OCI-LY1 (cell line): ENCODE measurements at regions not wholly inside any gene's neighbourhood (a gene's known extent, or its start where the extent isn't known, plus 50 kb on each side); places are given as distances from the start of the nearest gene placed in this dataset.
"Not testable (repeated sequence)": the region's sequence is repeated elsewhere in the genome, so short reads cannot be mapped to it uniquely, and the experiment has no call there.

ENCODE experiments used
- H2AFZ ChIP-seq: fragments of 200-600 bp; sonication (generic), shearing (Covaris generic); 2 replicates; pipeline ENCODE4 v1.6.0; 2014; ENCODE audit warnings: antibody characterized with exemption, mild to moderate bottlenecking, low read length
- H3F3A ChIP-seq: fragments of 200-600 bp; sonication (generic), shearing (Covaris generic); 2 replicates; pipeline ENCODE4 v1.6.0; 2014; ENCODE audit warnings: mild to moderate bottlenecking, antibody characterized with exemption, low read length, moderate library complexity; ENCODE audit not compliant: insufficient read depth
- H3K27ac ChIP-seq: fragments of 200-600 bp; sonication (generic); 2 replicates; pipeline ENCODE4 v1.5.1; 2014; ENCODE audit warnings: low read length, mixed run types, mild to moderate bottlenecking, low read depth; ENCODE audit not compliant: poor library complexity, severe bottlenecking
- H3K27me3 ChIP-seq: fragments of 200-600 bp; sonication (generic); 2 replicates; pipeline ENCODE4 v1.6.0; 2014; ENCODE audit warnings: antibody characterized with exemption, mild to moderate bottlenecking, low read length, moderate library complexity; ENCODE audit not compliant: insufficient read depth
- H3K36me3 ChIP-seq: fragments of 200-600 bp; sonication (generic); 2 replicates; pipeline ENCODE4 v1.6.1; 2014; ENCODE audit warnings: mild to moderate bottlenecking, antibody characterized with exemption, low read length, moderate library complexity, mixed read lengths; ENCODE audit not compliant: insufficient read depth
- H3K4me1 ChIP-seq: fragments of 200-600 bp; sonication (generic); 2 replicates; pipeline ENCODE4 v1.5.1; 2014; ENCODE audit warnings: mild to moderate bottlenecking, low read length, moderate library complexity; ENCODE audit not compliant: insufficient read depth, severe bottlenecking
- H3K4me2 ChIP-seq: fragments of 200-600 bp; sonication (generic), shearing (Covaris generic); 2 replicates; pipeline ENCODE4 v1.6.1; 2014; ENCODE audit warnings: low read length
- H3K4me3 ChIP-seq: fragments of 200-600 bp; sonication (generic); 2 replicates; pipeline ENCODE4 v1.5.1; 2014; ENCODE audit warnings: low read length, low read depth, mild to moderate bottlenecking, mixed read lengths; ENCODE audit not compliant: poor library complexity, severe bottlenecking
- H3K79me2 ChIP-seq: fragments of 200-600 bp; shearing (Covaris generic); 2 replicates; pipeline ENCODE4 v1.6.1; 2016; ENCODE audit warnings: mixed run types, low read length, mixed read lengths; ENCODE audit not compliant: insufficient read depth
- H3K9ac ChIP-seq: fragments of 200-600 bp; sonication (generic), shearing (Covaris generic); 2 replicates; pipeline ENCODE4 v1.6.1; 2014; ENCODE audit warnings: mild to moderate bottlenecking, low read length, mixed read lengths
- H3K9me2 ChIP-seq: fragments of 200-600 bp; sonication (generic), shearing (Covaris generic); 2 replicates; pipeline ENCODE4 v1.6.1; 2014; ENCODE audit warnings: low read depth, mild to moderate bottlenecking, low read length, mixed read lengths
- H3K9me3 ChIP-seq: fragments of 200-600 bp; shearing (Covaris generic); 2 replicates; pipeline ENCODE4 v1.6.1; 2014; ENCODE audit warnings: low read length, mixed read lengths
- H4K20me1 ChIP-seq: fragments of 200-600 bp; sonication (generic), shearing (Covaris generic); 2 replicates; pipeline ENCODE4 v1.6.0; 2016; ENCODE audit warnings: mild to moderate bottlenecking, low read length; ENCODE audit not compliant: insufficient read depth
- EZH2 ChIP-seq: fragments of 200-600 bp; sonication (generic), shearing (Covaris generic); IDR thresholded peaks from 2 replicates; pipeline ENCODE4 v1.8.0; 2017; ENCODE audit warnings: borderline replicate concordance, mixed run types, mild to moderate bottlenecking, antibody characterized with exemption, low read length, moderate library complexity, mixed read lengths
- TF ChIP-seq, protein P1 (sequence below): fragments of 200-600 bp; sonication (generic), shearing (Covaris generic); IDR thresholded peaks from 2 replicates; pipeline ENCODE4 v1.5.1; 2017; ENCODE audit warnings: mild to moderate bottlenecking, antibody characterized with exemption, low read length, moderate library complexity, mixed read lengths

DNA sequence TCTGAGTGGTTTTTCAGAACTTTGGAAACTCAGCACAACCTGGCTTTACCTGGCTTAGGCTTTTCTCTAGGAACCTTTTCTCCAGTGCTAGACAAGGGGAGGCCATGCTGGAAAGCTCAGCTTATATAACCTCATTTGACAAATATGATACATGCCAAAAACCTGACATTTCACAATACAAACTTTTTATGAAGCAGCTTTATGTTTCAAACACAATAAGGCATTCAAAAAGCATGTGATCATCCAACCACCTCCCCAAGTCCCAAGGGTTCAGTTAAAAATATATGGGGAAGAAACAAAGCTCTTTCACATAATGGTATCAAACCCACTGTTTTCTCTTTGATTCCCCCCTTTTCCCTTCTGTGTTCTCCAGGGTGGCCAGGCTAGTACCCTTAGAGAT is 63.7 kb downstream of the ZC3H11B start:
- Histone ChIP-seq H3K9me3 (no peaks in the 10 kb centered on the region), H3K27ac (no peak overlapping the region), H3K79me2 (no peaks in the 10 kb centered on the region), H3F3A (no peaks in the 10 kb centered on the region), H3K27me3 (no peaks in the 10 kb centered on the region), H3K4me2 (no peak overlapping the region), H4K20me1 (no peaks in the 10 kb centered on the region), H3K4me1 (no peaks in the 10 kb centered on the region), H2AFZ (no peak overlapping the region), H3K9me2 (no peaks in the 10 kb centered on the region), H3K9ac (no peak overlapping the region), H3K4me3 (no peak overlapping the region), H3K36me3 (no peaks in the 10 kb centered on the region)
- no peak for TF ChIP-seq EZH2
- TF ChIP-seq, protein P1, sequence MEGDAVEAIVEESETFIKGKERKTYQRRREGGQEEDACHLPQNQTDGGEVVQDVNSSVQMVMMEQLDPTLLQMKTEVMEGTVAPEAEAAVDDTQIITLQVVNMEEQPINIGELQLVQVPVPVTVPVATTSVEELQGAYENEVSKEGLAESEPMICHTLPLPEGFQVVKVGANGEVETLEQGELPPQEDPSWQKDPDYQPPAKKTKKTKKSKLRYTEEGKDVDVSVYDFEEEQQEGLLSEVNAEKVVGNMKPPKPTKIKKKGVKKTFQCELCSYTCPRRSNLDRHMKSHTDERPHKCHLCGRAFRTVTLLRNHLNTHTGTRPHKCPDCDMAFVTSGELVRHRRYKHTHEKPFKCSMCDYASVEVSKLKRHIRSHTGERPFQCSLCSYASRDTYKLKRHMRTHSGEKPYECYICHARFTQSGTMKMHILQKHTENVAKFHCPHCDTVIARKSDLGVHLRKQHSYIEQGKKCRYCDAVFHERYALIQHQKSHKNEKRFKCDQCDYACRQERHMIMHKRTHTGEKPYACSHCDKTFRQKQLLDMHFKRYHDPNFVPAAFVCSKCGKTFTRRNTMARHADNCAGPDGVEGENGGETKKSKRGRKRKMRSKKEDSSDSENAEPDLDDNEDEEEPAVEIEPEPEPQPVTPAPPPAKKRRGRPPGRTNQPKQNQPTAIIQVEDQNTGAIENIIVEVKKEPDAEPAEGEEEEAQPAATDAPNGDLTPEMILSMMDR, result no peak

DNA sequence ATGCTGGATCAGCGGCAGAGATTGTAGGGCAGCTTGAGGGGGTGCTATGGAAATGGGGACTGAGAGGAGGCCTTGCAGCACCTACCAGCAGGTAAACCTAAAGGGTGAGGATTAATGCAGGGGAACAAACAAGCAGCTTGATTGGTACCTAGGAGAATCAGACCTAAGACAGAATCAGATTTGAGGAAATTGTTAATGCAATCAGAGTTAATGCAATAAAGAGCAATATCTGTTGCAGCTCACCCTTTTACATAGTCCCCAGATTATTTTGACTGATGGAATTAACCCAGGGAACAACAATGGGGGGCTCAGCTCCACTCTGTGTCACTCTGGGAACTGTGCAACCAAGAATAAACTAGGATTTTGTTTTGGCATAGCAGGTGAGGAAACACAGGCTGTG is 64.5 kb downstream of the ZC3H11B start:
- Histone ChIP-seq H3K4me1 (no peaks in the 10 kb centered on the region), H3F3A (no peaks in the 10 kb centered on the region), H3K4me3 (no peak overlapping the region), H4K20me1 (no peaks in the 10 kb centered on the region), H3K27ac (no peak overlapping the region), H3K79me2 (no peaks in the 10 kb centered on the region), H2AFZ (no peak overlapping the region), H3K4me2 (no peak overlapping the region), H3K9ac (no peak overlapping the region), H3K36me3 (no peaks in the 10 kb centered on the region), H3K9me3 (no peaks in the 10 kb centered on the region), H3K27me3 (no peaks in the 10 kb centered on the region), H3K9me2 (no peaks in the 10 kb centered on the region)
- TF ChIP-seq, protein P1, result no peak
- TF ChIP-seq EZH2, result no peak

DNA sequence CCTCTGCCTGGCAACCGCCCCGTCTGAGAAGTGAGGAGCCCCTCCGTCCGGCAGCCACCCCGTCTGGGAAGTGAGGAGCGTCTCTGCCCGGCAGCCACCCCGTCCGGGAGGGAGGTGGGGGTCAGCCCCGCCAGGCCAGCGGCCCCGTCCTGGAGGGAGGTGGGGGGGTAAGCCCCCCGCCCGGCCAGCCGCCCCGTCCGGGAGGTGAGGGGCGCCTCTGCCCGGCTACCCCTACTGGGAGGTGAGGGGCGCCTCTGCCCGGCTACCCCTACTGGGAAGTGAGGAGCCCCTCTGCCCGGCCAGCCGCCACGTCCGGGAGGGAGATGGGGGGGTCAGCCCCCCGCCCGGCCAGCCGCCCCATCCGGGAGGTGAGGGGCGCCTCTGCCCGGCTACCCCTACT is 67.1 kb downstream of the ZC3H11B start:
- not testable (repeated sequence) for H4K20me1 ChIP-seq, H3K79me2 ChIP-seq, H3K27me3 ChIP-seq, H3K4me3 ChIP-seq, H2AFZ ChIP-seq, H3K9ac ChIP-seq, H3F3A ChIP-seq, H3K9me3 ChIP-seq, H3K9me2 ChIP-seq, H3K27ac ChIP-seq, H3K4me2 ChIP-seq, H3K4me1 ChIP-seq, H3K36me3 ChIP-seq

DNA sequence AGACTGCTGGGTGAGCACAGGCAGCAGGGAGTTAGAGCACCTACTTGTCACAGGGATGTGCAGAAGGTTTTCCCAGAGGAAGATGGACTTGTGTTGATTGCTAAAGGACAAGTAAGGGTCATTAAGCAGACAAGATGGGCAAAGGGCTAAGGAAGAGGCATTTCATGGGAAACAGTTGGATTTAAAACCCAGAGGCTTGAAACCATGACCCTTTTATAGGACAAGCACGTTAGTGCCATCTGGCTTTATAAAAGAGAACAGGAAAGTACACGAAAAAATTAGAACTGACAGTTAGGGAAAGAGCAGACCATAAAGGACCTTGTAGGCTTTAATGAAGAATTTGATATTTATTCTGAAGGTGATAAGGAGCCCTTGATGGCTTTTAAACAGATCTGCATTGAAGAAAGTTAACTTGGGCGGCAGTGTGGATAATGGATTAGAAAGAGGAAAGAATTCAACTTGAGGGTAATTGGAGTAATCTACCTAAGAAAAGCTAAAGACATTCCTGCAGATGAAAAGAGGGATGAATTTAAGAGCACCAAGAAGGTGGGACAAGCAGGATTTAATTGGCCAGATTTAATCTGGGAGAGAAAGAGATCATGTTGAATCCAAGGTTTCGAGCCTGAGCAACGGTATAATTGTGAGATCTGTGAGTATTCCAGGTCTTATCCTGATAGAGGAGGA is 68.6 kb downstream of the ZC3H11B start:
- Histone ChIP-seq H3K4me3 (no peak overlapping the region), H4K20me1 (no peaks in the 10 kb centered on the region), H3K9ac (no peak overlapping the region), H3K36me3 (no peaks in the 10 kb centered on the region), H3K27ac (no peak overlapping the region), H2AFZ (no peak overlapping the region), H3K79me2 (no peaks in the 10 kb centered on the region), H3K4me1 (no peaks in the 10 kb centered on the region), H3K4me2 (no peak overlapping the region), H3K9me2 (no peaks in the 10 kb centered on the region), H3K9me3 (no peaks in the 10 kb centered on the region), H3F3A (no peaks in the 10 kb centered on the region), H3K27me3 (no peaks in the 10 kb centered on the region)
- TF ChIP-seq EZH2, result no peak
- TF ChIP-seq, protein P1, result no peak
